IPS DF 4.7 (cell line): ENCODE measurements at regions not wholly inside any gene's neighbourhood (a gene's known extent, or its start where the extent isn't known, plus 50 kb on each side); places are given as distances from the start of the nearest gene placed in this dataset.
"Not testable (repeated sequence)": the region's sequence is repeated elsewhere in the genome, so short reads cannot be mapped to it uniquely, and the experiment has no call there.

Source experiments
- DNase-seq: peaks from one replicate; pipeline ENCODE4 v3.0.0-alpha.2; 2013; ENCODE audit warnings: low spot score; ENCODE audit errors: extremely low read depth

- DNase-seq = no peak
Observed at GRCh38 chr3:82628385-82629014, 867.1 kb upstream of the GBE1 start.

GRCh38 chr3:82627733-82628132 lies 866.3 kb upstream of the GBE1 start:
- DNase-seq = no peak

- DNase-seq = not testable (repeated sequence)
Observed at GRCh38 chr3:82620744-82621143, 859.3 kb upstream of the GBE1 start.

GRCh38 chr3:82618594-82618993 lies 857.1 kb upstream of the GBE1 start:
- no peak for DNase-seq

GRCh38 chr3:82610236-82610635 lies 848.8 kb upstream of the GBE1 start:
- no peak for DNase-seq

- no peak for DNase-seq
Observed at GRCh38 chr3:82607391-82607790, 845.9 kb upstream of the GBE1 start.

GRCh38 chr3:82596805-82597204 lies 835.4 kb upstream of the GBE1 start:
- no peak for DNase-seq

- no peak for DNase-seq
Observed at GRCh38 chr3:82595530-82595929, 834.1 kb upstream of the GBE1 start.

GRCh38 chr3:82587174-82587573 lies 825.7 kb upstream of the GBE1 start:
- no peak for DNase-seq

GRCh38 chr3:82586414-82586813 lies 825.0 kb upstream of the GBE1 start:
- no peak for DNase-seq

GRCh38 chr3:82586002-82586401 lies 824.6 kb upstream of the GBE1 start:
- not testable (repeated sequence) for DNase-seq

GRCh38 chr3:82585591-82585990 lies 824.1 kb upstream of the GBE1 start:
- not testable (repeated sequence) for DNase-seq

- DNase-seq = not testable (repeated sequence)
Observed at GRCh38 chr3:82584861-82585260, 823.4 kb upstream of the GBE1 start.

GRCh38 chr3:82584415-82584814 lies 823.0 kb upstream of the GBE1 start:
- DNase-seq = not testable (repeated sequence)

- DNase-seq = no peak
Observed at GRCh38 chr3:82581350-82581749, 819.9 kb upstream of the GBE1 start.

GRCh38 chr3:82572721-82573120 lies 811.3 kb upstream of the GBE1 start:
- DNase-seq = no peak

GRCh38 chr3:82568776-82569338 lies 807.4 kb upstream of the GBE1 start:
- no peak for DNase-seq

GRCh38 chr3:82567029-82567600 lies 805.7 kb upstream of the GBE1 start:
- no peak for DNase-seq

GRCh38 chr3:82562896-82563295 lies 801.5 kb upstream of the GBE1 start:
- DNase-seq = no peak

- no peak for DNase-seq
Observed at GRCh38 chr3:82561784-82562183, 800.3 kb upstream of the GBE1 start.

- DNase-seq = peak; percentile 25
Observed at GRCh38 chr3:82558081-82558480, 796.6 kb upstream of the GBE1 start.

GRCh38 chr3:82556113-82556512 lies 794.7 kb upstream of the GBE1 start:
- DNase-seq = no peak

GRCh38 chr3:82542556-82542955 lies 781.1 kb upstream of the GBE1 start:
- DNase-seq = not testable (repeated sequence)
